ENCODE measurements at regions not wholly inside any gene's neighbourhood (a gene's known extent, or its start where the extent isn't known, plus 50 kb on each side); places are given as distances from the start of the nearest gene placed in this dataset.

DNA sequence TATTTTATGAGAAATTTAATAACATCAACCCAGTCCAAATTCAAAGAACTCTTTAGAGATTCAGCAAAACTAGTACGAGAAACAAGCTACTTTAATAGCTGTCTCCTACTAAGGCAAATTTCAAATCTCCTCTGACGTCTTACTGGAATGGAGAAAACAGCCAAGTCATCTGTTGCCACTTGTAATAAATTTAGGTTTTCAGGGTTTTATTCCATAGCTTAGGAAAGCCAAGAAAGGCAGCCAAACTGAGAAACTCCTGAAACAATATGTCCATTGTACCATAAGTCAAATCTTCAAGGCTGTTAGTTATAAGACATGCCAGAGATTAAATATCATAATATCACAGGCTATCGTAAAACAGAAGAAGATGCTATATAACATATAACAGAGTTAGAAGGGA, 524.6 kb upstream of the SETBP1 start:
- no peak overlapping the region for H3K4me3 ChIP-seq (ENCODE audit: low read depth, low read length)
- TF ChIP-seq MYC (IDR thresholded peaks at IDR 0.05; ENCODE audit: low read depth, low read length), result no peak
- TF ChIP-seq POLR2A (IDR thresholded peaks at IDR 0.05; ENCODE audit: extremely low read depth, insufficient read length), result no peak
- TF ChIP-seq, protein P1, sequence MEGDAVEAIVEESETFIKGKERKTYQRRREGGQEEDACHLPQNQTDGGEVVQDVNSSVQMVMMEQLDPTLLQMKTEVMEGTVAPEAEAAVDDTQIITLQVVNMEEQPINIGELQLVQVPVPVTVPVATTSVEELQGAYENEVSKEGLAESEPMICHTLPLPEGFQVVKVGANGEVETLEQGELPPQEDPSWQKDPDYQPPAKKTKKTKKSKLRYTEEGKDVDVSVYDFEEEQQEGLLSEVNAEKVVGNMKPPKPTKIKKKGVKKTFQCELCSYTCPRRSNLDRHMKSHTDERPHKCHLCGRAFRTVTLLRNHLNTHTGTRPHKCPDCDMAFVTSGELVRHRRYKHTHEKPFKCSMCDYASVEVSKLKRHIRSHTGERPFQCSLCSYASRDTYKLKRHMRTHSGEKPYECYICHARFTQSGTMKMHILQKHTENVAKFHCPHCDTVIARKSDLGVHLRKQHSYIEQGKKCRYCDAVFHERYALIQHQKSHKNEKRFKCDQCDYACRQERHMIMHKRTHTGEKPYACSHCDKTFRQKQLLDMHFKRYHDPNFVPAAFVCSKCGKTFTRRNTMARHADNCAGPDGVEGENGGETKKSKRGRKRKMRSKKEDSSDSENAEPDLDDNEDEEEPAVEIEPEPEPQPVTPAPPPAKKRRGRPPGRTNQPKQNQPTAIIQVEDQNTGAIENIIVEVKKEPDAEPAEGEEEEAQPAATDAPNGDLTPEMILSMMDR (IDR thresholded peaks at IDR 0.05; ENCODE audit: low read depth, low read length), result no peak
- TF ChIP-seq, protein P2, sequence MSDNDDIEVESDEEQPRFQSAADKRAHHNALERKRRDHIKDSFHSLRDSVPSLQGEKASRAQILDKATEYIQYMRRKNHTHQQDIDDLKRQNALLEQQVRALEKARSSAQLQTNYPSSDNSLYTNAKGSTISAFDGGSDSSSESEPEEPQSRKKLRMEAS (IDR thresholded peaks at IDR 0.05; ENCODE audit: low read depth, low read length), result no peak

DNA sequence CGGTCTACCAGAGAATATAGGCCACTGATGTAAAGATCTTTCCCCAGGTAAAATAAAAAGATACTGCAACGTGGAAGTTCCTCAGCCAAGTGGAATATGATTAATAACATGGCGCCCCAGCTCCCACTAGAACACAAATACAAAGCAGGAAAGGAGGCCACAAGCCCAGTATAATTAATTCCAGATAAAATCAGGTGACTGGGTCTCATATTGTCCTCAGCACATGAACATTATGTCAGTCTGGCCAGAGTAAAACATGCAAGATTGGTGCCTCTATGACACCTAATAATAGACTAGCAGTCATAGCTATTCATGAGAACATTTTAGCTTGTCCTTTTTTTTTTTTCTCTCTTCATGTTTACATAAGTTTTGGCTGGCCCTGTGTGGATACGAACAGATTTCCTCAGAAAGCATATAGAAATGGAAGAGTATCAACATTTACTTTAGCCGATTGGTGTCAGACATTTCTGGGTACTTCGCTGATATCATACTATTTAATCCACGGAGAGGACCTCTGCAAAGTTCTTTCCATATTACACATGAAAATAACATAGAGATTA, 523.8 kb upstream of the SETBP1 start:
- no peak for DNase-seq (ENCODE audit: low read depth)
- TF ChIP-seq, protein P1 (IDR thresholded peaks at IDR 0.05; ENCODE audit: low read depth, low read length), result no peak
- TF ChIP-seq POLR2A (IDR thresholded peaks at IDR 0.05; ENCODE audit: extremely low read depth, insufficient read length) (no peak), MYC (IDR thresholded peaks at IDR 0.05; ENCODE audit: low read depth, low read length) (no peak)
- TF ChIP-seq, protein P2 (IDR thresholded peaks at IDR 0.05; ENCODE audit: low read depth, low read length), result no peak
- no peak overlapping the region for H3K4me3 ChIP-seq (ENCODE audit: low read depth, low read length)

More for the DNA sequence above, 524.6 kb upstream of the SETBP1 start:
- DNase-seq (ENCODE audit: low read depth), result no peak

DNA sequence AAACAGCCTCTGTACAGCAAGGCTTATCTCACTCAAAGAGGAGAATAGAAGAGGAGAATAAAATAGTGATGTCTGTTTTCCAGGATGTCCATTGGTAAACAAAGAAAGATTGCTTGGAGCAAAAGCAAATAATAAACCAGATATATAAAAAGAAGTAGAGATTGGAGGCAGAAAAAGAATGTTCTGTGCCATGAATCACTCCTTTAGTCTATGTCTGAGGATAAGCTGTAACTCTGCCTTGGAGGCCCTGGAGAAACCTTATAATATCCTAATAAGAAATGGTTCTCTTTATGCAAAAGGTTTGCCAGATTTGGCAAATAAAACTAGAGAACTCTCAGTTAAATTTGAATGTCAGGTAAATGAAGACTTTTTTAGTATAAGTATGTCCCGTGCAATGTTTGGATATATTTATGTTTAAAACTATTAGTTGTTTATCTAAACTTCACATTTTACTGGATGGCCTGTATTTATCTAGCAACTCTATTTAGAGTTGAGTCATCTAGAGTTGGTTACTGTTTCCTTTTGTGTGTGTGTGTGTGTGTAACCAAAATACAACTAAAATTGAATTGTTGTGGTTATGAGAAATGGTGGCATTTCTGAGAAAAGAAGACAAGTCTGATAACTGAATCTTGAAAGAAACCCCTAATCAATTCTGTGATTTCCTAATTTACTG, 510.3 kb upstream of the SETBP1 start:
- DNase-seq (ENCODE audit: low read depth), result no peak
- TF ChIP-seq, protein P1 (IDR thresholded peaks at IDR 0.05; ENCODE audit: low read depth, low read length), result no peak
- TF ChIP-seq POLR2A (IDR thresholded peaks at IDR 0.05; ENCODE audit: extremely low read depth, insufficient read length), result no peak
- TF ChIP-seq, protein P2 (IDR thresholded peaks at IDR 0.05; ENCODE audit: low read depth, low read length), result no peak
- TF ChIP-seq MYC (IDR thresholded peaks at IDR 0.05; ENCODE audit: low read depth, low read length), result no peak
- H3K4me3 ChIP-seq (ENCODE audit: low read depth, low read length), result no peak overlapping the region

DNA sequence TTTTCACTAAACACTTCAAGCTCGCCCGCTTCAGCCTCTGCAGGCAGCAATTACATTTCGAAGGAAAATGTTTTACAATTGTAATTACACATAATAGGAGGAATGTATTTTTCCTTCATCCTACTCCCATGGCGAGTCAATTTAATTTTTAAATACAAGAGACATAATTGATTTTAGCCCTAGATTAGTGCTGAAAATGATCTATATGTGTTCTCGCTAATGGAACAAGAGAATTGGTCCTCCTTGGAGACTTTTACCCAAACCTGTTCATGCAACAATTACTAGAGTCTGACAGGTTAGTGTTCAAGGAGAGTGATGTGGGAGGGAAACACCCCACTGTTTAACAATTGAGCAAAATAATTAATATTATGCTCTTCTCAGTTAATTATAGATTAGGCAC, 509.4 kb upstream of the SETBP1 start:
- TF ChIP-seq, protein P2 (IDR thresholded peaks at IDR 0.05; ENCODE audit: low read depth, low read length), result no peak
- no peak for DNase-seq (ENCODE audit: low read depth)
- H3K4me3 ChIP-seq (ENCODE audit: low read depth, low read length), result no peak overlapping the region

DNA sequence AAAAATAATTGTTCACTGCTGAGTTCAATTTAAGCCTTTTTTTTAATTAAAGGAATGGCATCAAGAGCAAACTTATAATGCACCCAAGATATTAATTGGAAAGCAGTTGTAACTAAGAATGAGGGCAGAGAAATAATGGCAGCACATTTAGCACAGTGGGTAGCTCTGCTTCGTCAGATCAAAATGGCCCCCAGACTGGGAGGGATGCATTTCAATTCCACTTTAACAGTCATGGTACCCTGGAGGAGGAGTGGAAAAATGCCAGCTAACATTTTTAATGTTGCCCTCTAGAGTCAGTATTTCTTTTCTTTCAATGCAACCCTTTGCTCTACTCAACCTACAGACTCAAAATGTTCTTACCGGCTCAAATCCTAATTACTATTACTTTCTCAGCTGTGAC, 504.8 kb upstream of the SETBP1 start:
- H3K4me3 ChIP-seq (ENCODE audit: low read depth, low read length), result no peak overlapping the region
- TF ChIP-seq, protein P1 (IDR thresholded peaks at IDR 0.05; ENCODE audit: low read depth, low read length), result no peak
- TF ChIP-seq, protein P2 (IDR thresholded peaks at IDR 0.05; ENCODE audit: low read depth, low read length), result no peak
- TF ChIP-seq POLR2A (IDR thresholded peaks at IDR 0.05; ENCODE audit: extremely low read depth, insufficient read length) (no peak), MYC (IDR thresholded peaks at IDR 0.05; ENCODE audit: low read depth, low read length) (no peak)
- DNase-seq (ENCODE audit: low read depth), result no peak

DNA sequence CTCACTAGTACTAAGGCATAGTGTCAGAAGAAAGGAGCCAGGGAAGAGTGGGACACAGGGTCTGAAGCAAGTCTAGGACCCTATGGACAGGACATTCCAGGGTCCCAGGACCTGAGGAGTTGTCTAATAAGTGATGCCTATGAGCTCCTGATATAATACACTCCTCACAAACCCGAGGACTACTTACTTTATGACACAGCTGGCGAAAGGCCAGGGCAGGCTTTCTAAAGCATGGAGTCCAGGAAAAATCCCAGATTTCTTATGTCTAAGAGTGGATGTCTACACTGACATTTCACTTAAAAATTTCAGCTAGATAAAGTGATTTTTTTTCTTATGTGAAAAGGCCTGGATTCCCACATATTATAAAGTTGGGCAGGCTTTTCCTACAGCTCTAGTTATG, 502.2 kb upstream of the SETBP1 start:
- no peak overlapping the region for H3K4me3 ChIP-seq (ENCODE audit: low read depth, low read length)
- no peak for DNase-seq (ENCODE audit: low read depth)
- TF ChIP-seq, protein P1 (IDR thresholded peaks at IDR 0.05; ENCODE audit: low read depth, low read length), result no peak
- TF ChIP-seq, protein P2 (IDR thresholded peaks at IDR 0.05; ENCODE audit: low read depth, low read length), result no peak
- TF ChIP-seq POLR2A (IDR thresholded peaks at IDR 0.05; ENCODE audit: extremely low read depth, insufficient read length) (no peak), MYC (IDR thresholded peaks at IDR 0.05; ENCODE audit: low read depth, low read length) (no peak)
